ENCODE measurements at regions not wholly inside any gene's neighbourhood (a gene's known extent, or its start where the extent isn't known, plus 50 kb on each side); places are given as distances from the start of the nearest gene placed in this dataset.

DNA sequence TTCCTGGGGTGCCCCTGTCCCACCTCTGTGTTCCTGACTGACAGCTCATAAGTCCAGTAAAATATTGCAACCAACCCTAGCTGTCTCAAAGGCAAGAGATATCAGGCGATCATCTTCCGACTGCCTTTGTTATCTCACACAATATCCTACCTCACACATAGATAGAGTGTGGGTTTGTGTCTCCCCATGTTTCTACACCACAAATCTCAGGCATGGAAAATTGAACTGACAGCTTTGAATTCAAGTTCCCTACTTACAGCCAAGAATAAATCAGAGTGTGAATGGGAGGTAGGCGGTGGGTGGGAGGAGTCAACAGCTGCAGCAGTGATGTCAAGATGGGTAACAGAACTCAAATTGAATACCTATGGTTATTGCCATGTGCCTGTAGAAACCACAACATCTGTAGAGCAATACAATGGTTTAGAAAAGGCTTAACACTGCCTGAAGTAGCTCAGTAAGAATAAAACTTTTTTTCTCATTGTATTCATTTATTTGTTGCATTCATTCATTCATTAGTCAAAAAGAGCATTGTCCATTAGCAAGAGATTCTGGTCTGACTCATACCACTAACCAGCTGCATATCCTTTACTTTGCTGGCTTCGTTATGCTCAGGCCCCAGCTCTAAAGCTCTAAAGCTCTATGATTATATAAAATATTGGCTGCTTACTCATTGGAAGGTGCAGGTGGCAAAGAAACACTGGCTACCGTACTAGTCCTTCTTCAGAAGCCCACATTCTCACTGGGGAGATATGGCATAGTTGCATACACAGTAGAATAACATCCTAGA, 108.2 kb upstream of the DMAC1 start:
- TF ChIP-seq, protein P1, sequence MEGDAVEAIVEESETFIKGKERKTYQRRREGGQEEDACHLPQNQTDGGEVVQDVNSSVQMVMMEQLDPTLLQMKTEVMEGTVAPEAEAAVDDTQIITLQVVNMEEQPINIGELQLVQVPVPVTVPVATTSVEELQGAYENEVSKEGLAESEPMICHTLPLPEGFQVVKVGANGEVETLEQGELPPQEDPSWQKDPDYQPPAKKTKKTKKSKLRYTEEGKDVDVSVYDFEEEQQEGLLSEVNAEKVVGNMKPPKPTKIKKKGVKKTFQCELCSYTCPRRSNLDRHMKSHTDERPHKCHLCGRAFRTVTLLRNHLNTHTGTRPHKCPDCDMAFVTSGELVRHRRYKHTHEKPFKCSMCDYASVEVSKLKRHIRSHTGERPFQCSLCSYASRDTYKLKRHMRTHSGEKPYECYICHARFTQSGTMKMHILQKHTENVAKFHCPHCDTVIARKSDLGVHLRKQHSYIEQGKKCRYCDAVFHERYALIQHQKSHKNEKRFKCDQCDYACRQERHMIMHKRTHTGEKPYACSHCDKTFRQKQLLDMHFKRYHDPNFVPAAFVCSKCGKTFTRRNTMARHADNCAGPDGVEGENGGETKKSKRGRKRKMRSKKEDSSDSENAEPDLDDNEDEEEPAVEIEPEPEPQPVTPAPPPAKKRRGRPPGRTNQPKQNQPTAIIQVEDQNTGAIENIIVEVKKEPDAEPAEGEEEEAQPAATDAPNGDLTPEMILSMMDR (IDR thresholded peaks at IDR 0.05), result no peak
- no peak for TF ChIP-seq POLR2AphosphoS5 (IDR thresholded peaks at IDR 0.05)
- TF ChIP-seq POLR2A (IDR thresholded peaks at IDR 0.05), result no peak
- TF ChIP-seq EP300 (IDR thresholded peaks at IDR 0.05), result no peak
- ATAC-seq, result no peak
- no peaks in the 10 kb centered on the region for H3K4me1 ChIP-seq
- H3K27me3 ChIP-seq, result no peaks in the 10 kb centered on the region
- WGBS, 2 donors (ENCODE audit: low coverage in 1 of 2), result 64 to 81% methylated on average over 4 to 5 of the region's 5 CpGs
- H3K4me3 ChIP-seq, result no peak overlapping the region
- H3K36me3 ChIP-seq, result no peaks in the 10 kb centered on the region
- no peak overlapping the region for H3K27ac ChIP-seq
- H3K9me3 ChIP-seq, result no peaks in the 10 kb centered on the region

DNA sequence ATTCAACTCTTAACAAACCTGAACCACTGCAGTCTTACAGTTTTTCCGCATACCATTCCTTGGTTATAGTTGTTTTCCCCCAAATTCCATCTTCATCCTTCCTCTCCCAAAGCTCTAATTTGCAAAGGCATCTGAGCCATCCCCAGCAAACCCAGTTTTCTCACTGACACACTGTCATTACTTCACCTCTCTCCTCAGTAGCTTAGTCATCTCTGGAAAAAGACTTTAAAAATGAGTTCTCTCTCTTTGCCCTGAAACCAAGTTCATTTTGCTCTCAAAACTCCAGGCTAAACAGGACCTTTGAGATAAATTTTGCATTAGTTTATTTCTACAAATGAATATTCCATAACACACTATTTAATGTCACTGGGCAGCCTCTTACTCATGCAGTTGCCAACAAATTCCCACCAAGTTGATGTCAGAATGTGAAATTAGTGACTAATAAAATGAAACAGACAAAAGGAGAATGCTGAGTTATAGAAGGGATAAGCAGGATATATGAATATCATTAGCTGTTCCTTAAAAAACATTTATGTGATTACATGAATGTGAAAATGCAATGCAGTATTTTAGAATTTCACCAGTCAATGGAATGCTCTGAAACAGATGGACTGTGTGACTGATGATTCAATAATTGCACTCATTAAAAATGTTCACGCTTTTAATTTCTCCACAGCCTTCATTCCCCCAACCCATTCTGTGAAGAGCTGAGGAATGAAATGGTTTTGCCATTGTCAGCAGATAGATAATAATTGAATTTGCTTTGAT, 107.4 kb upstream of the DMAC1 start:
- no peaks in the 10 kb centered on the region for H3K27me3 ChIP-seq
- no peaks in the 10 kb centered on the region for H3K4me1 ChIP-seq
- 50 to 88% methylated on average over 2 of the region's 2 CpGs for WGBS, 2 donors (ENCODE audit: low coverage in 1 of 2)
- H3K36me3 ChIP-seq, result no peaks in the 10 kb centered on the region
- H3K4me3 ChIP-seq, result no peak overlapping the region
- H3K9me3 ChIP-seq, result no peaks in the 10 kb centered on the region
- H3K27ac ChIP-seq, result no peak overlapping the region
- no peak for ATAC-seq
- TF ChIP-seq POLR2AphosphoS5 (IDR thresholded peaks at IDR 0.05) (no peak), EP300 (IDR thresholded peaks at IDR 0.05) (no peak), POLR2A (IDR thresholded peaks at IDR 0.05) (no peak)
- TF ChIP-seq, protein P1 (IDR thresholded peaks at IDR 0.05), result no peak

DNA sequence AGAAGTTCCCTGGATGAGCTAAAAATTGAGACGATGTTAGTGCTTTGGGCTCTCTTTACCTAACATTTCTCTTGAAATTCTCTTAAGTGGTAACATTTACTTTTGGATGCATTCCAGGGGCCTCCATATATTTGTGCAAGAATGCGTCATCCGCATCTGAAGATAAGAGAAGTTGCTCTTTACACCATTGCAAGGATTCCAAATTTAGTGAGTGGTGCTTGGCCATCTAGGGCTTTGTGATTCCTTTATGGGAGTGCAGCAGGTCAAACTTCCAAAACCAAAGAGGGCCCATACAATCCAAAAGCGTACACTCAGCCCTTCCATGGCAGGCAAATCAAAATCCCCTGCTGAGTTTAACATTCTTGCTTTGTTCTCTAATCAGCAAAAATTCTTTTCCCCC, 102.0 kb upstream of the DMAC1 start:
- Histone ChIP-seq H3K27me3 (no peaks in the 10 kb centered on the region), H3K27ac (no peak overlapping the region), H3K9me3 (no peaks in the 10 kb centered on the region), H3K4me3 (no peak overlapping the region), H3K36me3 (no peaks in the 10 kb centered on the region), H3K4me1 (no peaks in the 10 kb centered on the region)
- WGBS, 2 donors (ENCODE audit: low coverage in 1 of 2), result 60 to 90% methylated on average over 3 of the region's 4 CpGs
- TF ChIP-seq POLR2AphosphoS5 (IDR thresholded peaks at IDR 0.05), result no peak
- no peak for TF ChIP-seq EP300 (IDR thresholded peaks at IDR 0.05)
- TF ChIP-seq POLR2A (IDR thresholded peaks at IDR 0.05), result no peak
- TF ChIP-seq, protein P1 (IDR thresholded peaks at IDR 0.05), result no peak
- ATAC-seq, result no peak

DNA sequence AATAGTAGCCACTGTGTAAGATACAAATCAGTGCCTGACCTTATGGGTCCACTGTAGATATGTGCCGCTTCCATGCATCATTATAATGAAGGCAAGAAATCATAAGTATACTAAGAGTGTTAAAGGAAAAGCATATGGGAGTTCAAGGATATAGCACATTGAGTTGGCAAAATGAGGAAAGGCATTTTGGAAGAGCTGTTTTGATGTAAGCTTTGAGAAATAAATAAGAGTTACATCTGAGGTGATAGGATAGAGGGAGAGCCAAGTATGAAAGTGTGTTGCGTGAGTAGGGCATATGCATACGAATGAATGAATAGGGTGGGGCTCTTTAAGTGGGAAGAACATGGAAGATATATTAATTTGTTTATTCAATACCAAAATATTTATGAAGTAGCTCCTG, 101.0 kb upstream of the DMAC1 start:
- no peaks in the 10 kb centered on the region for H3K36me3 ChIP-seq
- no peak overlapping the region for H3K27ac ChIP-seq
- no peaks in the 10 kb centered on the region for H3K4me1 ChIP-seq
- H3K27me3 ChIP-seq, result no peaks in the 10 kb centered on the region
- no peak overlapping the region for H3K4me3 ChIP-seq
- 100% methylated on average over 3 of the region's 3 CpGs for WGBS, 2 donors (ENCODE audit: low coverage in 1 of 2)
- no peaks in the 10 kb centered on the region for H3K9me3 ChIP-seq
- no peak for ATAC-seq
- no peak for TF ChIP-seq POLR2A (IDR thresholded peaks at IDR 0.05)
- no peak for TF ChIP-seq EP300 (IDR thresholded peaks at IDR 0.05)
- TF ChIP-seq, protein P1 (IDR thresholded peaks at IDR 0.05), result no peak
- no peak for TF ChIP-seq POLR2AphosphoS5 (IDR thresholded peaks at IDR 0.05)

All from gastroesophageal sphincter (tissue), 4 donors.